GM18502 (cell line): ENCODE measurements at regions not wholly inside any gene's neighbourhood (a gene's known extent, or its start where the extent isn't known, plus 50 kb on each side); places are given as distances from the start of the nearest gene placed in this dataset.

Experiments
- ATAC-seq: cut with Tn5 transposase; IDR thresholded peaks from one replicate; pipeline ENCODE4 v1.9.1; 2021; ENCODE audit warnings: mild to moderate bottlenecking; ENCODE audit not compliant: unreplicated experiment, poor library complexity

DNA sequence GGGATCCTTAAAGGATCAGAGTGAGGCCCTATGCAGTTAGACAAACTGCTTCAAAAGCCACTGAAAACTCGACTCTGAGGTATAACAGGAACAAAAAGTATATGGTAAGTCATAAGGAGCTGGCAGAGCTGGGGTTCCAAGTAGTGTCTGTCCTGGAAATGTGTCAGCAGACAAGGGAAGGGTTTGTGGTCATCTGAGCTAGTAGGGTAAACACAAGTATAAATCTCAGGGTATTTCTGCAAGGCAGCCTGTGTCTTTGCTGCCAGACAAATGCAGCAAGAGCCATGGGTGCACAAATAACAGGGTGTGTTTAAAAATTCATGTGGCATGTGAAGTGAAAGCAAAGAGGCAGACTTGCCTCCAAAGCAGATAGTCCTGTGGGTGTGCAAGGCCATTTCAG, 759.0 kb upstream of the ADAMTS5 start:
- ATAC-seq, result no peak

DNA sequence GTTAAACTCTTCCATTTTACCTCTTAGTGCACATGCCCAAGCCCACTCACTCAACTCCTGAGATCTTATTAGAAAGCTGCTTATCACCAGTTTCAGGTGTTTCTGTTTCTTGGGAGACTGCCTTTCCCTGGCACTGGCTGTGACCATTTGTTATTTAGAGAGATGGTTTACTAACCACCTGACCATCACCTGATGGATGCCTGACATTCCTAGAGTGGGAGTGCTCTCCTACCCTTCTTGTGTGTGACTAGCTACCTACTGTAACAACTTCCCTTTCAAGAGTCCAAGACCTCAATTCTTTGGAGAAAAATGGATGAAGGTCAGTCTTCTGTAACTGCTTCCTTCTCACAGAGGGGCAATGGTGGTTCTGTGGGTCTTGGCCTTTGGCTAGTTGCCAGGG, 755.2 kb upstream of the ADAMTS5 start:
- ATAC-seq, result no peak

DNA sequence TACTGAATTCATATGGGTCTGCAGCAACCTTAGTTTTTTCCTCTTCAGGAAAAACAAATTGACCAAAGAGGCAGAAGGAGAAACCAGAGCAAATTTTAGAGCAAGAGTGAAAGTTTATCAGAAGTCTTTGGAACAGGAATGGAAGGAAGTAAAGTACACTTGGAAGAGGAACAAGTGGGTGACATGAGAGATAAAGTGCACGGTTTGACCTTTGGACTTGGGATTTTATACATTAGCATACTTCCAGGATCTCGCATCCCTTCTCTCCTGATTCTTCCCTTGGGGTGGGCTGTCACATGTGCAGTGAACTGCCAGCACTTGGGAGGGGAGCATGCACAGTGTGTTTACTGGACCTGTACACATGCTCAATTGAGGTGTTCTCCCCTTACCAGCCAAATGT, 754.8 kb upstream of the ADAMTS5 start:
- no peak for ATAC-seq

- ATAC-seq, result no peak
These were observed 752.3 kb upstream of the ADAMTS5 start for GRCh38 chr21:27719226-27719625.

DNA sequence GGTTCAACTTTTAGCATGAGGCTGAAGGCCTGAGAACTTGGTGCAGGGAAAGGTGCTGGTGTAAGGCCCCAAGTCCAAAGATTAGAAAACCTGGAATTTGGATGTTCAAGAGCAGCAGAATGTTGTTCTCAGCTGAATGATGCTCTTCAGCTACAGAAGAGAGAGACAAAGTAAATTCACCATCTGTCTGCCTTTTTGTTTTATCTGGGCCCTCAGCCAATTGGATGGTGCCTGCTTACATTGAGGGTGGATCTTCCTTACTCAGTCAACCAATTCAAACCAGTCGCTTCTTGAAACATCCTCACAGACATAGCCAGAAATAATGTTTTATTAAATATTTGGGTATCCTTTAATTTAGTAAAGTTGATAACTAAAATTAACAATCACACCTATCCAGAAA, 748.2 kb upstream of the ADAMTS5 start:
- no peak for ATAC-seq

DNA sequence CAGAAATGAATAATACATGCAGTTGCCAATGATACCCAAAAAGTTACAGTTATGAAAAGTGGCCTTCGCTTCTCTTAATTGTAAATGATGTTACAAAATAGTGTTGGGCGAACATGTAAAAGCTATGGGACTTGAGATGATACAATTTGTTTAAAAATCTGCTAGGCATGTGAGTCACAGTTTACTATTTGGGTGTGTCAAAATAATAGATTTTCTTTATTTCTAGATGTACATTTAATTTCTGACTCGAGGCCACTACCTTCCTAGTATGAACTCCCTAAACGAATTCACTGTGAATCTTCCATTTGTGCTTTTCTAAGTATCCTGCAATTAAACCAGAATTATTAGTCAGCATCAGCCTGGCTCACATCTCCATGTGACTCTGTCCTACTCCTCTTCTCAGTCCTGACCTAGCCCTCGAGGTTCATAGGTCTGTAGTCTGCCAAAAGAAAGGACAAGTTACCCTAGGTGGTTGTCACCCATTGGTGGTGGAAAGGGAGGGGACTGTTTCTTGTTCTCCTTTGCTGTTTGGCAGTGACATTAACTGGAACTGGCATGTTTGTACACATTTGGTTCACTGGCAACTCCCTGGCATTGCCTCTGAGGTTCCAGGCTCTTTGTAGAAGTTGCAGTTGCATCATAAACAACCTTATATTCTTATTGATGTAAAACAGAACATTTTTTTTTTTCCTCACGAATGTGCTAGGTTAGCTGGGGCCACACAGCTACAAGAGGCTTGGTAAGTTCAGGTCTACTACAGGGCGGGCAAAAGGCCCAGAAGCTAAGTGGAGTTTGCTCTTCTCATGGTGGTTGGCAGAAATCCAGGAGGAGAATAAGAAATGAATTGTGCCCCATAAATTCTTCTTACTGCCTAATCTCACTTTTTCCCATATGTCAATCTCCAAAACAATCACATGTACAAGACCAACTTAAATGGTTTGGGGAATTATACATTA, 746.5 kb upstream of the ADAMTS5 start:
- no peak for ATAC-seq

DNA sequence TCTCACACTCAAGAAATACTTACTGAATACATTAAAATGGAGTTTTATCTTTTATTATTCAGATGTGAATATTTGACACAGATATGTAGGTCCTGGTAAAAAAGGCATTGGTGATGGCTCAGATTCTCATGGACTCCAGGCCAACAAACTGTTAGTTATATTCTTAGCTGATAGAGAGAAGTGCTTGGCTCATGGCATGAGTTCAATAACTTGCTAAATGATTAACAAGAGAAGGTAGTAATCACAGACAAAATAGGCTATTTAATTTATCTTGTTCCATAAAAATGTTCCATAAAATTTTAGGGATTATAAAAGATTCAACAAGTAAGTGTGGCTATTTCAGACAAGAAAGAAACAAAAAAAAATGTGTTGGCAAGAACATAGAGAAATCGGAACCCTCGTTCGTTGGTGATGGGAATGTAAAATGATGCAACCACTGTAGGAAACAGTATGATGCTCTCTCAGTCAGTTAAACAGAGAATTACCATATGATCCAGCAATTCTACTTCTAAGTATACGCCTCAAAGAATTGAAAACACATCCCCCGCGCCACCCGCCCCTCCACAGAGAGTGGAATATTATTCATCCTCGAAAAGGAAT, 737.8 kb upstream of the ADAMTS5 start:
- ATAC-seq, result no peak

DNA sequence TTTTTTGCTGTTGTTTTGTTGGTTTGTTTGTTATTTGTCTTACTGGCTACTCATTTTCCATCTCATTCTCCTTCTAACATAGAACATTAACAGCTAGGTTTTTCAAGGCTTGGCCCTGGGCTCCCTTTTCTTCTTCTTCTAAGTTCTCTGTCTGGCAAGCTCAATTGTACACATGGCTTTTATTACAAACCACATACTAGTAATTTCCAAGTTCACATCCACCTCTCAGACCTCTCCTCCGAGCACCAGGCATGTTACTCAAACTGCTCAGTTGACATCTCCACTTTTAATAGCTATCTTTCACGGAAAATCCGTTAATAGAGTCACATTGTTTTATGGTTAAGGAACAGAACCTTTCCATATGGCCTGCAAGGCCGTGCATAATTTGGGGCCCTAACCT, 736.9 kb upstream of the ADAMTS5 start:
- no peak for ATAC-seq

DNA sequence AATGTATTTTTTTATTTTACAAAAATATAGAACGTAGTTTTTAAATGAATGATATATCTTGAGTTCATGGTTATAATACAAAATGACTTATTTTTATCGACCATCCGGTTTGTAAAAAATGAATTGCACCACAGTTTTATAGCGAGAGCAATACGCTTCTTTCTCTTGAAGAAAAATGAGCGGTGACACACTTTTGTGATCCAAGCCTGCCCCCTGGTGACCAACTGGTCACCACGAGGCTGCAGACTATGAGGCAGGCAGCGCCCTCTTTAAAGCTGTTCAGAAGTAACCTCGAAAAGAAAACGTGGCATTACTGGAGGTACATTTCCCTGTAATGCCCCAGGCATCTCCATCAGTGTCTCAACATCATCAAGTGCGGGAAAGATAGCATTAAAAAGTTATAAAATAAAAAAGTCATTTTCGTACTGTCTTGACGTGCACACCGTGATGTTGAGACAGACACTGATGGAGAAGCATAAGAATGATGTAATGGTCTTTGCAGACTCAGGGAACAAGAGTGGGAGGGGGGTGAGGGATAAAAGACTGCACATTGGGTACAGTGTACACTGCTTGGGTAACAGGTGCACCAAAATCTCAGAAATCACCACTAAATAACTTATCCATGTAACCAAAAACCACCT, 734.2 kb upstream of the ADAMTS5 start:
- peak; percentile 86 for ATAC-seq

DNA sequence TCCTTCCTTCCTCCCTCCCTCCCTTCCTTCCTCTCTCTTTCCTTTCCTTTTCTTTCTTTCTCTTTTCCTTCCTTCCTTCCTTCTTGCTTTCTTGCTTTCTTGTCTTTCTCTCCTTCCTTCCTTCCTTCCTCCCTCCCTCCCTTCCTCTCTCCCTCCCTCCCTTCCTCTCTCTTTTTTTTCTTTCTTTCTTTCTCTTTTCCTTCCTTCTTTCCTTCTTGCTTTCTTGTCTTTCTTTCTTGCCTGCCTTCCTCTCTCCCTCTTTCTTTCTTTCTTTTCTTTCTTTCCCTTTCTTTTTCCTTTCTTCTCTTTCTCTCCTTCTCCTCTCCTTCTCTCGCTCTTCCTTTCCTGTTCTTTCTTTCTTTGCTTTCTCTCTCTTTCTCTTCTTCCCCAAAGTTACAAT, 728.4 kb upstream of the ADAMTS5 start:
- ATAC-seq, result no peak

DNA sequence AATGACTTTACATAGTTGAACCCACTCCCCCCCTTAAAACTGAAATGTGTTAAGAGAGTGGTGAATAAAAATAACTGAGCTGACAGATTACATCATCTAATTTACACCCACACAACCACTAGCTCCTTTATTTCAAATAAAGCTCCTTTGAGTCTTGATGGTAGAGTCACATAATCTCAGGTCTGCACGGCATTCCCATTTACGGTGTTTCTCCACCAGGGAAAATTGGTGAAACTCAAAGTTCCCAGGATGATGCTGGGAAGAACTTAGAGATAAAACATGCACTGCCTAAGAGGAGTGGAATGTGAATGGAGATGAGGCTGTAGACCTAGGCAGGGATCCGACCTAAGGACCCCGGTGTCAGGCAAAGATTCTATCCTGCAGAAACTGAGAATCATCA, 727.8 kb upstream of the ADAMTS5 start:
- ATAC-seq, result no peak

- no peak for ATAC-seq
These were observed 726.5 kb upstream of the ADAMTS5 start for GRCh38 chr21:27693376-27693775.

- ATAC-seq, result no peak
These were observed 724.6 kb upstream of the ADAMTS5 start for GRCh38 chr21:27691516-27691915.

GRCh38 chr21:27691006-27691405, 724.1 kb upstream of the ADAMTS5 start:
- ATAC-seq, result no peak

DNA sequence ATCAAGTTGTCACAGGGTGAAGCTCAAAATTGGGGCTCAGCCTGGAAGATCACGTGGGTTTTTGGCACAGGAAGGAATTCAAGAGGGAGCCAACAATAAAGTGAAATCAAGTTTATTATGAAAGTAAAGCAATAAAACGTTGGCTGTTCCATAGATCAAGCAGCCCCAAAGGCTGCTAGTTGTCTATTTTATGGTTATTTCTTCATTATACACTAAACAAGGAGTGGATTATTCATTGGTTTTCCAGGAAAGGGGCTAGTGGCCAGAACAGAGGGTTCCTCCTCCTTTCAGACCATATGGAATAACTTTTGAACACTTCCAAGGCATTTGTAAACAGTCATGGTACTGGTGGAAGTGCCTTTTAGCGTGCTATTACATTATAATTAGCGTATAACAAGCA, 723.5 kb upstream of the ADAMTS5 start:
- no peak for ATAC-seq

DNA sequence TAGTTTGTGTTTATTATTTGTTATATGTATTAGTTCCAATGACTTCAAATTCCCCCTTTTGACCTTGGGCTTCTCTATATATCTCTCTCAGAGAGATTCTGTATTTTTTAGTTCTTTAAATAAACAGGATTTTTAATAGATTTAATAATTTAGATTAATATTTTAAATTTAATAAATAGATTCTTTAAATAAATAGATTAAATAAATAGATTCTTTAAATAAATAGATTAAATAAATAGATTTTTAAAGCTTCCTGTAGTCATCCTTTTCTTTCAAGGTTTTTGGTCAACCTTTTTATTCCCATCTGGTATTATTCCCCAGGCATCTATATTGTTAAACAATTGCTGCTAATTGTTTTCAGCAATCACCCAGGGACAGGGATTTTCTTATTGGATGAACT, 721.9 kb upstream of the ADAMTS5 start:
- no peak for ATAC-seq

DNA sequence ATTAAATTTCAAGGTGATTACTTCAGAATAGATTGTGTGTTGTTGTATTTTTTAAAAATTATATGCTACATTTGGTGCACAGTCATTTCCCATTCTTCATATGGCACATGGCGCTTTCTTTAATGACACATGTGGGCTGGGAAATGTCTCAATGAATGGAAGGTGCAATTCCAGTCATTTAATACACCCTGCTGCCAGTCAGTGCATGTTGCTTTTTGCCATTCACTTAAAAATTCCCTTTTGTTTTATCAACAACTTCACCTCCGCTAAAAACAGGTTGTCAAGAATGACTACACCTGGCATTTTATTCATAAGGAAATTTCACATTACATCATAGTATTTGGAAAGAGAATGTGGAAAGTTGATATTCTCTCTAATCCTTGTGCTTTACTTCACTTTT, 716.4 kb upstream of the ADAMTS5 start:
- no peak for ATAC-seq

DNA sequence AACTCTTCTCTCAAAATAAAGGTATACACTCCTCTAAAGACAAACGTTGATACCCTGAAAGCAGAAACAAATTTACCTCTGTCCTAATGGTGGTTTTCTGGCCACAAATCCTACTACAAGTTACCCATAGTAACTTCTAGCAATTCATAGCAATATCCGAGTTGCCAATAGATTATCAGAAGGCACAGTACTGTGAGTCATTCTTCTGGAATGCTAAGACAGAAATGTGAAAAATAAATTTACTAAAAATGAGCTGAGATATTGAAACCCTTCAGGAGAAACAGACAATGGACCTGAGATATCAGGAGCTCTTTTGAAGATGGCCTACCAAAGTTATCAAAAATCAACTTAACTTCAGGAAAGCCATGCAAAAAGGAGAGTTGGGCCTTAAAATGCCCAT, 715.0 kb upstream of the ADAMTS5 start:
- ATAC-seq, result no peak

GRCh38 chr21:27681038-27681437, 714.1 kb upstream of the ADAMTS5 start:
- no peak for ATAC-seq

DNA sequence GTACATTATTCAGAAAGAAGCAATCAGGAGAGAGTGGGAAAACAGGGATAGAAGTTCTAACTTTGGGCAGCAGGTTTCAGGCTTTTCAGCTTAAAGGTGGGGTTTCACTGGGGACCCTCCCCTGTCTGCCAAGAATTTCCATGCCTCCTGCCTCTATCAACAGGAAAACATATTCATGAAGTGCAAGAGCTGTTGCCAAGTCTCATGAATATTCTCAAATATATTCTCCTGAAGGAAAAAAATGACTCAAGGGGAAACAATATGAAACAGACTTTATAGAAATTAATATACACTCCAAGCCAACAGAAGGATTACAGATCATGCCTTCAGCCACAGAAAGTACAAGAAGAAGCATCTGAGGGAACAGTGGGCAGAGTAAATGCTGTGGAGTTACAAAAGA, 713.3 kb upstream of the ADAMTS5 start:
- no peak for ATAC-seq

GRCh38 chr21:27678511-27678910, 711.6 kb upstream of the ADAMTS5 start:
- ATAC-seq, result no peak
